ENCODE measurements at regions not wholly inside any gene's neighbourhood (a gene's known extent, or its start where the extent isn't known, plus 50 kb on each side); places are given as distances from the start of the nearest gene placed in this dataset.

DNA sequence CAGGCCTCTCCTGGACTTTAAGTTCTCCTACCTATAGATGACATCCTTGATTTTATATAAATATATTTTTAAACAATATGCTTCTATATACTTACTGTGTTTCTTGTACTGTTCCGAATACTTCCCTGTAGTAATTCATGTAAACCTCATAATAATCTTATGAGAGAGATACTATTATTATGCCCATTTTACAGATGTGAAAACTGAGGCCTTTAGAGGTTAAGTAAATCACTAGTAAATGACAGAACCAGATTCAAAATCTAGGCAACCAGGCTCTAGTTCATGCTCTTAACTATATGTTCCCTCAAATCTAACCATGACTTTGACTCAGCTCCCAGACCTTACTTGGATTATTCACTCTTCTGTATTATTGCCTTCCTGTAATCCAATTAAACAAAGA, 243.0 kb upstream of the NR4A3 start:
- DNase-seq (ENCODE audit: low read depth) = no peak
- H3K4me3 ChIP-seq (ENCODE audit: low read depth, low read length) = no peak overlapping the region
- TF ChIP-seq, protein P1, sequence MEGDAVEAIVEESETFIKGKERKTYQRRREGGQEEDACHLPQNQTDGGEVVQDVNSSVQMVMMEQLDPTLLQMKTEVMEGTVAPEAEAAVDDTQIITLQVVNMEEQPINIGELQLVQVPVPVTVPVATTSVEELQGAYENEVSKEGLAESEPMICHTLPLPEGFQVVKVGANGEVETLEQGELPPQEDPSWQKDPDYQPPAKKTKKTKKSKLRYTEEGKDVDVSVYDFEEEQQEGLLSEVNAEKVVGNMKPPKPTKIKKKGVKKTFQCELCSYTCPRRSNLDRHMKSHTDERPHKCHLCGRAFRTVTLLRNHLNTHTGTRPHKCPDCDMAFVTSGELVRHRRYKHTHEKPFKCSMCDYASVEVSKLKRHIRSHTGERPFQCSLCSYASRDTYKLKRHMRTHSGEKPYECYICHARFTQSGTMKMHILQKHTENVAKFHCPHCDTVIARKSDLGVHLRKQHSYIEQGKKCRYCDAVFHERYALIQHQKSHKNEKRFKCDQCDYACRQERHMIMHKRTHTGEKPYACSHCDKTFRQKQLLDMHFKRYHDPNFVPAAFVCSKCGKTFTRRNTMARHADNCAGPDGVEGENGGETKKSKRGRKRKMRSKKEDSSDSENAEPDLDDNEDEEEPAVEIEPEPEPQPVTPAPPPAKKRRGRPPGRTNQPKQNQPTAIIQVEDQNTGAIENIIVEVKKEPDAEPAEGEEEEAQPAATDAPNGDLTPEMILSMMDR (IDR thresholded peaks at IDR 0.05; ENCODE audit: low read depth, low read length, missing control alignments) = no peak

DNA sequence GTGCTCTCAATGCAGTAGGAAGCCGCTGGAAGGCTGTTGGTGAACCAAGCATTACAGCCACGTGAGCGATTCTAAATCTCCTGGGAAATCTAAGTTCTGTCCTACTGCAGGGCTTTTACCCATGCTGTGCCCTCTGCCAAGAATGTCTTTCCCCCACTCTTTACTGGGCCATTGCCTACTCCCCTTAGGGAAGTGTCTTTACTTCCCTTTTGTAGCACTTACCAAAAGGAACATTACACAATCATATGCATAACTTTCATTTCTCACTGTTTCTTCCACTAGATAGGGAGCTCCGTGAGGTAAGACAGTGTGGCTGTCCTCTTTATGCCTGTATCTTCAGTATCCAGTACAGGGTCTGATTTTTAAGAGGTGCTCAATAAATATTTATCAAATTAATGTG, 241.7 kb upstream of the NR4A3 start:
- no peak overlapping the region for H3K4me3 ChIP-seq (ENCODE audit: low read depth, low read length)
- no peak for DNase-seq (ENCODE audit: low read depth)
- TF ChIP-seq, protein P1 (IDR thresholded peaks at IDR 0.05; ENCODE audit: low read depth, low read length, missing control alignments) = no peak

DNA sequence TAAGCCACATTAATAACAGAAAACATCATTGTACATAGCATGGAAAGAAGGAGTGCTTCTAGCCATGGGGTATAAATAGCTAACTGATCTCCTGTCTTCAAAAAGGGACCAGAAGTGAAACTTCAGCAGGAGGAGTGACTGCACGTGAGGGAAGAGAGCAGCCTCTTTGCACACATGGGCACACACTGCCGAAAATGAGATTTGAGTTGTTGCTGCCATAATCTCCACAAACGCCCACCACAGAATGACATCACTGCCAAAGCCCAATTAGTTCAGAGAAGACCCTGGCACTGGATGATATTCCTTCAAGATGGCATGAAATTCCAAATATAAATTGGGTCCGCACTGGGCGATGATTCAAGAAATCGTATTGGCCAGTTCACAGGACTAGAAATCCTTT, 238.9 kb upstream of the NR4A3 start:
- TF ChIP-seq, protein P1 (IDR thresholded peaks at IDR 0.05; ENCODE audit: low read depth, low read length, missing control alignments) = no peak
- no peak overlapping the region for H3K4me3 ChIP-seq (ENCODE audit: low read depth, low read length)
- no peak for DNase-seq (ENCODE audit: low read depth)

DNA sequence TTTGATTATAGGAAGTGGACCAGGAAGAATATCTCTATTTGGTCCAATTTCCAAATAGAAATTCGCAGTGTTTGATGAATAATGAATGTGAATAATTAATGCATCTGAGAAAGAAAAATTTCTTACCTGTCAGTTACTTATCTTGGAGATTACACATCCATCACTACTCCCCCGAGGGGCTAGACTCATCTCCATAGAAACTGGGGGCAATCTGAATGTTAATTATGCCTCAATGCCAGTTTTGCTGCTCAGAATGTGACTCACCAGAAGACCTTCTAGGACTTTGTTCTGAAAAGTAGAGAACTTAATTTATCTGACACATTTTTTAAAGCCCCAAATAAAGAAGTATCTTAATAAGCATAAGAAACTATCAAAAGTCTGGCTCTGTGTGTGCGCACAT, 233.4 kb upstream of the NR4A3 start:
- DNase-seq (ENCODE audit: low read depth) = no peak
- H3K4me3 ChIP-seq (ENCODE audit: low read depth, low read length) = no peak overlapping the region
- TF ChIP-seq, protein P1 (IDR thresholded peaks at IDR 0.05; ENCODE audit: low read depth, low read length, missing control alignments) = no peak

DNA sequence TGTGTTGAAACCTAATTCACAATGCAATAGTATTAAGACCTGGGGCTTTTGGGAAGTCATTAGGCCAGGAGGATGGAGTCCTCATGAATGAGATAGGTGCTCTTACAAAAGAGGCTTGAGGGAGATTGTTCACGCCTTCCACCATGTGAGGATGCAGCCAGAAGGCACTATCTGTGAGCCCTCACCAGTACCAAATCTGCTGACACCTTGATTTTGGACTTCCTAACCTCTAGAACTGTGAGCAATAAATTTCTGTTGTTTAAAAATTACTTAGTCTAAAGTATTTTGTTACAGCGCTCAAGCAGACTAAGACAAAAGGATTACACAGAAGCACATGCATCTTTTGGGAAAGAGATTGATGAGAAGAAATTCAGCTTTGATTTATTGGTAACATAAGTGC, 232.9 kb upstream of the NR4A3 start:
- H3K4me3 ChIP-seq (ENCODE audit: low read depth, low read length) = no peak overlapping the region
- TF ChIP-seq, protein P1 (IDR thresholded peaks at IDR 0.05; ENCODE audit: low read depth, low read length, missing control alignments) = no peak
- no peak for DNase-seq (ENCODE audit: low read depth)

DNA sequence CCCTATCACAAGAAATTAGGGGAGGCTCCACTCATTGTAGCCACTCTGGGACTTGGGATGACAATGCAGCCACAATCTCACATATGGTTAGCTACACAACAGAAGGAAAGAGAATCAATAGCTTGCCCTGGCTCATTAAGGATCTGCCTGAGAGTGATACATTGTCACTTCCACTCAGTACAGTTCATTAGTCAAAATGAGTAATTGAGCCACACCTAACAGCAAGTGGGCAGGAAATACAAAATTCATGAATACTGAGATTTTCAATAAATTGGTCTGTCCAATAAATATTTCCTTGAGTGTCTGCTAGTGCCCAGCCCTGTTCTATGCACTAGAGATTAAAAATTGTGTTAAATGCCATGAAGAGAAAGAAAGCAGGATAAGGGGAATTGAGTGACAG, 231.3 kb upstream of the NR4A3 start:
- no peak overlapping the region for H3K4me3 ChIP-seq (ENCODE audit: low read depth, low read length)
- TF ChIP-seq, protein P1 (IDR thresholded peaks at IDR 0.05; ENCODE audit: low read depth, low read length, missing control alignments) = no peak
- no peak for DNase-seq (ENCODE audit: low read depth)

DNA sequence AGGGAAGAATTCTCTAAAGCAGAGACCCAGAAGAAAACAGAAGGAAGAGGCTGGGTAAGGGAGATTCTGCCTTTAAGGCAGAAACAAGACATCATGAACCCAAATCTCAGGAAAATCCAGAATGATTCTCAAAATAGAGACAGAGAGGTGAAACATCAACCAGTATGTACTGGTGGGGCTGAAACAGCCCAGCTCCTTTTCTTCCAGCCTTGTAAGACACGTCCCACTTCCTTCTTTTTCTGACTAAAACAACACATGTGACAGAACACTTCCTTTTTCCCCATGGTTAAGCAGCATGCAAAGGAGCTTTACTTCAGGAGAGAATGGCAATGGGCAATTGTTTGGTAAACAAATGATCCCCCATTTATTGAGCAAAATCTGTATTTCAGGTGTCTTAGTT, 230.8 kb upstream of the NR4A3 start:
- no peak overlapping the region for H3K4me3 ChIP-seq (ENCODE audit: low read depth, low read length)
- DNase-seq (ENCODE audit: low read depth) = no peak
- TF ChIP-seq, protein P1 (IDR thresholded peaks at IDR 0.05; ENCODE audit: low read depth, low read length, missing control alignments) = no peak
